C4-2B (cell line): ENCODE measurements at regions not wholly inside any gene's neighbourhood (a gene's known extent, or its start where the extent isn't known, plus 50 kb on each side); places are given as distances from the start of the nearest gene placed in this dataset.

Experiments used
- H3K27ac ChIP-seq: fragments of 450-650 bp; 2 replicates; pipeline ENCODE4 v1.5.1; 2017
- ZFX ChIP-seq: fragments of 450-650 bp; IDR thresholded peaks from 2 replicates; pipeline ENCODE4 v1.6.1; 2017
- TF ChIP-seq, protein P1 (sequence below): fragments of 450-650 bp; conservative IDR thresholded peaks from 2 replicates; pipeline ENCODE4 v1.5.1; 2017; ENCODE audit warnings: mild to moderate bottlenecking

DNA sequence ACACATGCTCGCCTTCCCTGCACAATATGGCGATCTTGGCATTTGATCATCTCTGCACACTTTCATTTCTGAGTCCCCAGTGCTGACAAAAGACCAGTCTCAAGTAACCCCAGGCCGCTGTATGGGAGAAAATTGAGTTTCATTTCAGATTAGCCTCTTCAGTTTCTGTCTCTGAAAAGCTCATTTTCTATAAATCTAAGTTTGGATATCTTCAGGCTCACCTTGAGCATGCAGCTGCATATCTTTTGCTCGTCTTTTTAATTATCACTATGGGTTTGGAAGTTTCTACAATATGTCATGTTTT is 169.1 kb upstream of the MAST4 start:
- no peak overlapping the region for H3K27ac ChIP-seq
- TF ChIP-seq, protein P1, sequence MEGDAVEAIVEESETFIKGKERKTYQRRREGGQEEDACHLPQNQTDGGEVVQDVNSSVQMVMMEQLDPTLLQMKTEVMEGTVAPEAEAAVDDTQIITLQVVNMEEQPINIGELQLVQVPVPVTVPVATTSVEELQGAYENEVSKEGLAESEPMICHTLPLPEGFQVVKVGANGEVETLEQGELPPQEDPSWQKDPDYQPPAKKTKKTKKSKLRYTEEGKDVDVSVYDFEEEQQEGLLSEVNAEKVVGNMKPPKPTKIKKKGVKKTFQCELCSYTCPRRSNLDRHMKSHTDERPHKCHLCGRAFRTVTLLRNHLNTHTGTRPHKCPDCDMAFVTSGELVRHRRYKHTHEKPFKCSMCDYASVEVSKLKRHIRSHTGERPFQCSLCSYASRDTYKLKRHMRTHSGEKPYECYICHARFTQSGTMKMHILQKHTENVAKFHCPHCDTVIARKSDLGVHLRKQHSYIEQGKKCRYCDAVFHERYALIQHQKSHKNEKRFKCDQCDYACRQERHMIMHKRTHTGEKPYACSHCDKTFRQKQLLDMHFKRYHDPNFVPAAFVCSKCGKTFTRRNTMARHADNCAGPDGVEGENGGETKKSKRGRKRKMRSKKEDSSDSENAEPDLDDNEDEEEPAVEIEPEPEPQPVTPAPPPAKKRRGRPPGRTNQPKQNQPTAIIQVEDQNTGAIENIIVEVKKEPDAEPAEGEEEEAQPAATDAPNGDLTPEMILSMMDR: no peak

DNA sequence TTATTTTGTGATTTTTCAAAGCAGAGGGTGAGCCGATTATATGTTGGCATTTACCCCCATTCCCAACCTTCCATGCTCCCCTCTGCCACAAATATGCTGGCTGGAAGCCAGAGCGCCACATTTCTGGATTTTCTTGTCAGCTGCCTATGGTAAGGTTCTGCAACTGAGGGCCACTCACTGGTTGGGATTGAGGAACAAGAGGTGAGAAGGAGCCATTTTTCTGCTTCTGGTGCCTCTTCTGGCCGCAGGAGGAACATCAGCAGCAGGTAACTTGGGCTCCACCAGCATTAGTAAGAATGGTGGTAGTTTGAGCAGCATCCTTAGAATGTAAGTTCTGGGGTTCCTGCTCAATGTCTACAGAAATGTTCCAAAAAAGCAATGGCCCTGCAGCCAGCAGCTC is 159.5 kb upstream of the MAST4 start:
- TF ChIP-seq ZFX: no peak
- TF ChIP-seq, protein P1: peak; percentile 80
- no peak overlapping the region for H3K27ac ChIP-seq

DNA sequence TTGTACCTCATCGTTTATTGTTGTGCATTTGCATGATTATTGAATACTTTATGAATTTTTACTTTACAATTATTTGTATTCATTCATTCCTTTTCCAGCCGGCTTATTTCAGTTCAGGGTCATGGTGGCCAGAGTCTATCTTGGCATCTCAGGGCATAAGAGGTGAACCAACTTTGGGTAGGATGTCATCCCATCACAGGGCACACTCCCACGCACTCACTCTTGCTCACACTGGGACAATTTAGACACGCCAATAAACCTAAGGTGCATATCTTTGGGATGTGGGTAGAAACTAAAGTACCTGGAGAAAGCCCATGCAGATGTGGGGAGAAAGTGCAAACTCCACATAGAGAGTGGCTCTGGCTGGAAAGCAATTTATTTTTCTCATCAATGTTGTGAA is 158.1 kb upstream of the MAST4 start:
- TF ChIP-seq, protein P1: no peak
- TF ChIP-seq ZFX: no peak
- no peak overlapping the region for H3K27ac ChIP-seq

DNA sequence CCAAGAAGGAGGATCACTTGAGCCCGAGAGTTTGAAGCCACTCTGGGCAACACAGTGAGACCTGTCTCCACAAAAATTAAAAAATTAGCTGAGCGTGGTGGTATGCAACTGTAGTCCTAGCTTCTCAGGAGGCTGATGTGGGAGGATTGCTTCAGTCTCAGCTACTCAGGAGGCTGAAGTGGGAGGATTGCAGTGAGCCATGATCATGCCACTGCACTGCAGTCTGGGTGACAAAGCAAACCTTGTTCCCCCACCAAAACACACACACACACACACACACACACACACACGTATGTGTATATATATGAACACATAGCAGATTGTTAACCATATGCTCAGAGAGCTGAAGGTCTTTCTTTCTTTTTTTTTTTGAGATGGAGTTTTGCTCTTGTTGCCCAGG is 157.5 kb upstream of the MAST4 start:
- TF ChIP-seq, protein P1: no peak
- no peak for TF ChIP-seq ZFX
- H3K27ac ChIP-seq: no peak overlapping the region

DNA sequence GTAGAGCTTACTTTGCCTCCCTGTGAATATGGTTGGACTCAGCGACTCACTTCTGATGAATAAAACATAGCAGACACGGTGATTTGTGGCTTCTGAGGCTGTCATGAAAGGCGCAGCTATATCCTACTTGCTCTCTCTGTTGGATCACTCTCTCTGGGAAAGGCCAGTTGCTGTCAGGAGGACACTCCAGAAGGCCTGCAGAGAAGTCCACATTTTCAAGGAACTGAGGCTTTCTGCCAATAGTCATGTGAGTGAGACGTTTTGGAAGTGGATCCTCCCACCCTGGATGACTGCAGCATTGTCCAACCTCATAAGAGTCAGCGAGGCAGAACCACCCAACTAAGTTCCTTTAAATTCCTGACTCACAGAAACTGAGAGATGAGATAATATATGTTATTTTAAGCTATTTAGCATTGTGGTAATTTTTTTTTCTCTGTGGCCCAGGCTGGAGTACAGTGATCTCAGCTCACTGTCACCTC is 156.0 kb upstream of the MAST4 start:
- H3K27ac ChIP-seq: no peak overlapping the region

DNA sequence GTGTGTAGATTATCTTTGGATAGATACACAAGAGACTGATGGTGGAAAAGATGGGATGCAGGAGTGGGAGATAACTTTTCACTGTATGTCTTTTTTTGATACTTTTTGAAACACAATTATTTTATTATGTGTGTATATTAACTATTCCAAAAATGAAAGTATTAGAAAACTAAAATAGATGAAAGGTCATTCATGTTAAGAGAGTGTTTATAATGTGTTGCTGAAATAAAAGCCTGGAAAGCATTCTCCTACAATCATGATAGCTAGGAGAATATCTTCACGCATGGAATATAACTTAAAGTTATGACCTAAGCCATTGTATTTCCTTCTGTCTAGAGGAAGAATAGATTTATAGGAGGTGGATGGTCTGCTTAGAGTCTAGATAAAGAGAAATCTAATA is 154.8 kb upstream of the MAST4 start:
- H3K27ac ChIP-seq: no peak overlapping the region
- TF ChIP-seq ZFX: no peak
- TF ChIP-seq, protein P1: no peak

More for the DNA sequence above, 156.0 kb upstream of the MAST4 start:
- TF ChIP-seq, protein P1: no peak
- no peak for TF ChIP-seq ZFX

DNA sequence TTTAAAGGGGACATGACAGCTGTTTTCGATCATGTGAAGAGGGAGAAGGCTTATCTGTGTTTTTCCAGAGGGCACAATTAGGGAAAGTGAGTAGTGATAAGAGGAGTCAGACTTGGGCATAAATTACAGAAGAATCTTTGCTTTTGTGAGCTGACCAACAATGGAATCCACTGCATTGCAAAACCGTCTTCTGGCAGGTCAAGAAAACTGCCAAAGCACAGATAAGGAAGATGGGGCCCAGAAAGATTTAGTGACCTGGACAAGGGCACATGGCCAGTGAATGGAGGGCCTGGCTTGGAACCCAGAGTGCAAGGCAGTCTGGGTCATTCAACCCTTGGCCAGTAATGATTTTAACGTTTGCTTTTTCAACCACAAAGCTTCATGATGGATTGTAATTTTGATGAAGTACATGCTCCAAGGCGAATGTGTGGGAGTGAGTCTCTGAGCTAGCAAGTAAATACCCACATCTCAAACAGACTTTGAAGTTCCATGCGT is 153.2 kb upstream of the MAST4 start:
- H3K27ac ChIP-seq: no peak overlapping the region; the same call in 1 of the 2 replicates
- no peak for TF ChIP-seq ZFX
- TF ChIP-seq, protein P1: no peak
